ENCODE measurements at regions not wholly inside any gene's neighbourhood (a gene's known extent, or its start where the extent isn't known, plus 50 kb on each side); places are given as distances from the start of the nearest gene placed in this dataset.

DNA sequence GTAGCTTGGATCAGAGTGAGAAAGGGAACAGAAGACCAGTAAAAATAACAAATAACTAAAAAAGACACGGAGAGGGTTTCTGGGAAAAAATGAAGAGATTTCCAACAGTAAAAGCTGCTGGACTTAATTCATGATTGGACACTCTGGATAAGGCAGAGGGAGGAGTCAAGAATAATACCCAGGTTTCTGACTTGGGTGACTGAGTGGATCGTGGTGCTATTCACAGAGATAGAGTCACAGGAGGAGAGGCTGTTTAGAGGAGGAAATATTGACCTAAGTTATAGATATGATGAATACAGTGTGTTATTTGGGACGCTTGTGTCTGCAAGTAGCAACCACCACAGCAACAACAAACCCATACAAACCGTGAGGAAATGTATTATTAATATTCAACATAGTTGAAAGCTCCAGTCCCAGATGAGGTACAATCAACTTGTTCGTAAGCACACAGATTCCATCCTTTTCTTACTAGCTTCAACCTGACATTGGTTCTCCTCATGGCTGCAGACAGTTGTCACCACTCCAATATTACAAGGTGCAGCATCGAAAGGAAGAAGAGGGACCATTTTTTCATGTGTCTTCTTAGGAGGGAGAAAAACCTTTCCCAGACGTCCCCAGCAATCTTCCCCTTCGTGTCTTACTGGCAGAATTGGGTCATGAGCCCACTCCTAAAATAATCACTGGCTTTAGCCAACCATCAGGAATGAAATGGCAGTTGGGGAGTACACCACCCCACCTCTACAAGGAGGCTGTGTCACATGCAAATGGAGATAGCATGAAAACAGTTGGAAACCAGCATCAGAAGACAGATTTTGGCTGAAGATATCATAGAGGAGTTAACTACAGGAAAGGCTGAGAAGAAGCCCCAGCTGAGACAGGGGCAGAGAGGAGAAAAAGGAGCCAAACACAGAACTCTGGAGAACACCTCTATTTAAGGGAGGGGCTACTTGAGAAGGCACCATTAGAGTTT, 387.8 kb downstream of the SHQ1 start:
- DNase-seq (ENCODE audit: low spot score): no peak

DNA sequence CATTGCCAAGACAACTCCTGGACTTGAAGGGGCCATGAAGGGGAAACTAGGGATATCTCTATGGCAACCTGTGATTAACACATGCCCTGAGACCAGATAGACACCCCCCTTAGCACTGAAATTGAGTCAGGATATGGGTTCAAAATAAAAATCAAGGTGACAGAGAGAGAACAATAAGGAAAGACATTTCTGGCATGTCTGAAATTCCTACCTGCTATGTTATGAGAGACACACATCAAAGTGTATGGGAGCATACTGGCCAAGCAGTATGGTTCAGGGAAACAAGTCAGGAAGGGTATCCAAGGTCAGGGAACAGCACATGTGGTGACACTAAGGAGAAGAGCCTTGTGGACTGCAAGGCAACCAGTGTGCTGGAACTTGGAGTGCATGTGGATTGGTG, 388.7 kb downstream of the SHQ1 start:
- DNase-seq (ENCODE audit: low spot score): no peak

DNA sequence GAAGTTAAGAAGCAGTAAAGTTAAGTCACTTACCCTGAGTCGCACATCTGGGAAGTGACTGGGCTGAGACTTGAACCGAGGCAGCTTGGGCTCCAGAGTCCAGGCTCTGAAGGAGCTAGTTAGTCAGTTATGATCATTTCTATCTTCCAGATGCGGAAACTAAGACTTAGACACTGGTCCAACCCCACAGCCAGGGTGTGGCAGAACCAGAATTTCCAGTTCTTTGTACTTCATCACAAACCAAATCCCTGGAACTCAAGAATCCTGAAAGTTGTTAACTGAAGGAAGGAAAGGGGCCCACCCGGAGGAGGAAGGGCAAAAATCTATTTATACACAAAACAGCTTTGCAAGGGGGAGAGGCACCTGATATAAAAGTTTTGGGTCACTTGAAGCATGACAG, 389.9 kb downstream of the SHQ1 start:
- no peak for DNase-seq (ENCODE audit: low spot score)

DNA sequence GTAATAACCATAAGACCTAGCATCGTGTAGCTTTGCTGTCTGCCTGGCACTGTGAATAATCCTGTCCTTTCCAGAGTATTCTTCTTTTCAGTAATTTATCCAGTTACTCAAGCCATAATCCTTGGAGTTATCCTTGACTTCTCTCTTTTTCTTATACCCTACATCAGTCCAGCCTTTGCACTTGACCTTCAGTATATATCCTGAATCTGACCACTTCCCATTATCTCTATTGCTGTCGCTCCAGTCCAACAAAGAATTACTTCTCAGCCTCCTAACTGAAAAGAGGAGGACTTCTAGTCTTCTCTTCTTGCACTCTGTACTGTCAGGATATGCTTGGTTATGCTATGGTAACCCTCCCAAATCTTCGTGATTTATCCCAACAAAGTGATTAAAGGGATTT, 393.8 kb downstream of the SHQ1 start:
- DNase-seq (ENCODE audit: low spot score): no peak

DNA sequence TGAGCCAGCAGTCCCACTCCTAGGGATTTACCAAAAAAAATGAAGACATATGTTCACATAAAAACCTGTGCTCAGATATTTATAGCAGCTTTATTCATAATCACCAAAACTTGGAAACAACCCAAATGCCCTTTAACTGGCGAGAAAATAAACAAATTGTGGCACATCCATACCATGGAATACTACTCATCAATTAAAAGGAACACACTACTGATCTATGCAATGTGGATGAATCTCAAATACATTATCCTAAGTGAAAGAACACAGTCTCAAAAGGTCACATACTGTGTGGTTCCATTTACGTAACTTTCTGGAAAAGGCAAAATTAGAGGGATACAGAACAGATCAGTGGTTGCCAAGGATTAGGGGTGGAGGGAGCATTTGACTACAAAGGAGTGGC, 394.5 kb downstream of the SHQ1 start:
- no peak for DNase-seq (ENCODE audit: low spot score)

DNA sequence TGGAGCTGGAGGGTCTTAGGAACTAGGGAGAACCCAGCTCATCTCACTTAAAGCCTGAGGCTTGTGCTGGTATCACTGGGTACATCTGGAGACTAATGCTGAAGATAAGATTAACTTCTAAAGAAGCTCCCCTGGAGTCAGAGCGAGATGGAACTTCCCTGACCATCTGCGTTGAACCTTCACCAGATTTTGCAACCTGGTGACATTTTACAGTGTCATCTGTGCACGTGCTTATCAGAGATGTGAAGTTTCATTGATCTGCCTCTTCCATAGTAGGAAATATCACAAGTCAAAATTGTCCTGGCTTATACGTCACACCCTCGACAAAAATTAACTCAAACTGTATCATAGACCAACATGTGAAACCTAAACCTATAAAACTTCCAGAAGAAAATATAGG, 395.5 kb downstream of the SHQ1 start:
- no peak for DNase-seq (ENCODE audit: low spot score)

DNA sequence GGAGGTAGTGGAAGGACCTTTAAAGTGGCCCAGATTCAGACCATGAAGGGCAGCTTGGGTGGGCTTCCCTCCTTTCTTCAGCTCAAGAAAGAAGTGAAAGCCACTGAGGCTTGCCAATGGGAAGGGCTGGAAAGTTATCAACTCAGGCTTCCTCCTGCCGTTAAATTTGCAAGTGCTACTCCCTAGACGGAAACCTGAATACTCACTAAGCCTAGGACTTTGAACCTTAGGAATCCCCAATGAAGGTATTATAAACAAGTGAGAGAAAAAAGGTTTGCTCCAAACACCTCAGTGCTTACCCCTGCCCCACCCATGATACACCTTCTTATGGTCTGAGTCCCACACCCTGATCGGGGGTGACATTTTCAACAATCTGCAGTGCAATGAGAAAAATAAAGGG, 396.4 kb downstream of the SHQ1 start:
- DNase-seq (ENCODE audit: low spot score): no peak

DNA sequence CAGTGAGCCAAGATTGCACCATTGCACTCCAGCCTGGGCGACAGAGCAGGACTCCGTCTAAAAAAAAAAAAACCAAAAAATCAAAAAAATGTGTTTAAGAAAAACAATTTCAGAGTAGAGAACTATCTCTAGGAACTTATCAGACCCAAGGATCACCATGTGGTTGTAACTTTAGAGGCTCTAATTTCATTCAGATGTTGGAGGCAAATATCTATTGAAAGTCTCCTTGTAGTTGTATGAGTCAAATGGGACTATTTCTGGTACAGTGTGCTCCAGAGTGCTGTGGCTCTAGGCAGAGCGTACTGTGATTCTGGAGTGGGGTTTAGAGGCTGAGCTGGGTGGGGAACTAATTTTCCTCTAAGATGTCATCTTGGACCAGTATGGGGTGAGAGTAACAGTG, 398.7 kb downstream of the SHQ1 start:
- DNase-seq (ENCODE audit: low spot score): no peak

DNA sequence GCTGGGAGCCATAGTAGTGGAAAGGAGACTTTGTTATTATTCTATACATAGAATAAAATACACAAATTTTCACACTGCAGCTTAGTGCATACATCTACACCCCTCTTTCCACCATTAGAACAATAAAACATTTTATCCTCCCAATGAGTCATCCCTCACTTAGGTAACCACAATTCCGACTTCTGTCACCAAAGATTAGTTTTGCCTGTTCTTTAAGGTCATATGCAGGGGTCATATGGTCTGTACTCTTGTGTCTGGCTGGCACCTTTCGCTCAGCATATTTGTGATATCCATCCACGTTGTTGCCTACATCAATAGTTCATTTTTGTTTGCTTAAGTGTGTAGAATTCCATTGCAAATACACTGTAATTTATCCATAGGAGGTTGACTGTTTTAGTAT, 399.4 kb downstream of the SHQ1 start:
- no peak for DNase-seq (ENCODE audit: low spot score)

DNA sequence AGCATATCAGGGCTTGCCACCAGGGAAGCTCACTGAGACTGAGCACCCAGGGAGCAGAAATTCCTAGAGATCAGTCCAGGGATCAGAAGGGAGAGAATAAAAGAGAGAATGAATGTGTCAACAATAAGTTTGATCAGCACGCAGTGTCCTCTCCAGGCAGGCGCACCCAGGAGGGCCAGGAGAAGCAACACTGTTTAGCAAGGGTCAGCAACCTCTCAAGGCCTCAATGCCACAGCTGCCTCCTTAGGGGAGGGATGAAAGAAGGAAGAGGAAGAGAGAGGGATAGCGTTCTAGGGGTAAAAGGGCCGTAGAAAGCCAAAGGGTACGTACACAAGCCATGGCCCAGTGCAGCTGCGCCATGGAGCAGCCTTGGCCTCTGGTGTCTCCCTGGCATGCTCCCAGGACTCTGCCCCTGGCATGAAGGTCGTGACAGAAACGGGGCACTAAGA, 399.8 kb downstream of the SHQ1 start:
- DNase-seq (ENCODE audit: low spot score): no peak

DNA sequence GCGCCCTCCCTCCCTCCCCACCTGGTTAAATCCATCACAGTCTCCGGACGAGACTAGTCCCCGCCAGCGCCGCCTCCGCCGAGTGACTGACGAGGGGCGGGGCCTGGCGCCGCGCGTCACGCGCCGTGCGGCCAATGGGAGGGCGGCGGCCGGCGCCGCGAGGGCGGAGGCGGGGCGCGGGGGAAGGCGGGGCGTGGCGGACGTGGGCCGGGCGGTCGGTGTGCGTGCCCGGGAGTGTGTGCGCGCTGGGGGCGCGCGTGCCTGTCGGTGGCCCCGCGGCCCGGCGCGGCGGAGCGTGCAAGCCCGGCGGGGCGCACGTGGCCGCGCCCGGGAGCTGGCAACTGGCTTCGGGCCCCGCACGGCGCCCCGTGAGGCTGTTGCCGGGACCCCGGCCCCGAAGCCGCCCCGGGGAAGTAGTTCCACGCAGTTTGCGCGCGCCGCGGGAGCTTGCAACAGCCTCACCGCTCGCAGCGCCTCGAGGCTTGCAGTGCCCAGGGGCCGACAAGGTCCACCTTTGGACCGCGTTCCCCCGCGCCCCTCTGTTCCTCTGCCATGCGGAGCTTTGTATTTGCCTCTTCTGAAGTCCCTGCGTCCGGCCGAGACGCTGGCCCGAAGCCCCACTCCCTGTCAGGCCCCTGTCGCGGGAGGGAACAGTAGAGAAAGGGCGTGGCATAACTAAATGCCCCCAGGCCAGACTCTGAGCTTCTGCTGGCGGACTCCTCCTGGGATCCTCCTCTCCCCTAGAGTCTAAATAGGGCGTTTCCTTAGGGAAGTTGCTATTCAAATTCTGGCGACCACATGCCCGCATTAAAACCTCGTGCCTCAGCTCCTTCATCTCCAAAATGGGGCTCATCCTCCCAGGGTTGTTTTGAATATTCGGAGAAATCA, 400.9 kb downstream of the SHQ1 start:
- DNase-seq (ENCODE audit: low spot score): peak; percentile 34

DNA sequence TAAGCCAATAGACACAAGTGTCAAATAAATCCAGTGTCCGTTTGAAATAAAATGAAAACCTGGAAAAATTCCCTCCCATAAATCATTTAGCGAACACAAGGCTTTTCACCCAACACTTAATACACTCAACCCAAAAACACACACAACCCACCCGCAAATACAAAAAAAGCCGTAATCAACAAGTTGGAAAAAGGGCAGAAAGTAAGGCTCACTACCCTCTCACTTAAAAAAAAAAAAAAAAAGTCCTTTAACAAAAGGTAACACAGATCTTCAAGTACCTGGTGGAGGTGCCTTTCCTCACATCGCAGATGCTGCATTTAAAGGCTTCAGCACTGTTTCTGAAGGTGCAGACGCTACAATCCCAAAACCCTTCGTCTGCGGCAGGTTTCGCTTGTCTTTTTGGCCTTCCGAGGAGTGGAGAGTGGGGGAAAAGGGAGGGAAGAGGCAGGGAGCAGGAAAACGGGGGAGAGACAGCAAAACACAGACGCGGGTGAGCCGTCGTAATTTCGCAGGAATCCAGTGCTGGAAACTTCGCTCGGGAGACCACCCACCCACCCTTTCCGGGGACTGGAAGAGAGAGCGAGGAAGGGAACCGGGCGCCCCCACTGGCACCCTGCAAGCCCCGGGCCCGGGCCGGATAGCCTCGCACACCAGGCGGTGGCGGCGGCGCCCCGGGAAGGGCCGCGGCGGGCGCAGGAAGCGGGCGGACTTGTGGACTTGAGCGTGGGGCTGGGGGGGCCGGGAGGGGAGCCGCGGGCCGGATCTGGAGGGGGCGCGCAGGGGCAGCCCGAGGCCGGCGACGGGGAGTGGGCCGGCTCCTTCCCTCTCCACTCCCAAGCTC, 401.8 kb downstream of the SHQ1 start, which contains the start of gene RYBP:
TSS of gene RYBP (minus strand) at position 404 of the 841 bp plus-strand sequence.
- no peak for DNase-seq (ENCODE audit: low spot score)

DNA sequence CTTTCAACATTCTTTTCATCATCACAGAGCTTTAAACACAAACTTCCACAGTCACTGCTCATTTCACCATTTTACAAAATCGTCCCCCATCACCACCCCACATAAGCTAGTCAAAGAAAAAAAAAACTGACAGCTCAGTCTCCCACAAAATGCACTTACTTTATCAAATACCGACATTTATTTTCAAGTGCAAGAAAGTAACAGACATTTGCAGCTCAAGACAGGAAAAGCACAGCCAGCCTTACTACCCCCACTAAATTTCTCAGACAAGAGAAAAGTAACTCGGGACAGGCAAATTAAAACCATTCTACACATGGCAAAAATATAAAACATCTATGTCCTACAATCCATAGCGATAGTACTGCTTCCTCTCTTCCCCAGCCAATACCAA, 402.4 kb downstream of the SHQ1 start:
- DNase-seq (ENCODE audit: low spot score): no peak

DNA sequence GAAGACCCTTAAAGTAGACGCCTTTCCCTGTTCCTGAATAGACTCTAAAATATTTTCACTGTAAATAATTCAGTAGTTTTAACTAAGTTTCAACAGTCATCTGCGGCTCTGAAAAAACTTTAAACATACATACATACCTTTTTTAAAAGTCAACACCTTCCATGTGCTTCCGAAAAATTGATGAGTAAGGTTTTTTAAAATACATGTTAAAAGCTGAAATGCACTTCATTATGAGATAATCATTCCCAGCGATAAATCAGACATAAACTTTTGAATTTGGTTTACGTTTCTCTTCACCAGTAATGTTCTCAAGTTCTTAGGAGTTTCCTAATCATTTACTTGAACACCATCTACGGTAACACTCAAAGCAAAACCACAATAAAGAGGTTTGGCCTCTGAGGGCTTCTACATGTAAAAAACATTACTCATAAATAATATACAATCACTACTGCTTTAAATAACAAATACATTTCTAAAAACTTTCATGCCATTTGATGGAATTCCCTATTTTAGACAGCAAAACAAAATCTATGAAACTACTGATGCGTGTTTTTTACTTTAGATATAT, 403.5 kb downstream of the SHQ1 start:
- no peak for DNase-seq (ENCODE audit: low spot score)

DNA sequence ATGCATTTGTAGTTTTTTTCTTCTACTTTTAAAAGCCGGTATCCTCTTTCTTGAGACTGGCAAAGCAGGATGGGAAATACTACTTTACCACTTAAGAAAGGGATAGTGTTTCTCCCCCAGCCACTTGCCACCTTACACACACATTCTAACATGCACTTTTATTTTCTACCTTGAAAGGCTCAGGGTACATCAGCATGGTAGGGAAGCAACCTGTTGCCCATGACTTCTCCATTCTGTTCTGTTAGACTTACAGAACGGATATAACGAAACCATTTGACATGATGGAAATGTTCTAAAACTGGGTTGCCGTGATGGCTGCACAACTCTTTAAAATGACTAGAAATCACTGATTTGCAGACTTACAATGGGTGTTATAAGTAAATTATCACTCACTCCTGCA, 405.5 kb downstream of the SHQ1 start:
- DNase-seq (ENCODE audit: low spot score): no peak

DNA sequence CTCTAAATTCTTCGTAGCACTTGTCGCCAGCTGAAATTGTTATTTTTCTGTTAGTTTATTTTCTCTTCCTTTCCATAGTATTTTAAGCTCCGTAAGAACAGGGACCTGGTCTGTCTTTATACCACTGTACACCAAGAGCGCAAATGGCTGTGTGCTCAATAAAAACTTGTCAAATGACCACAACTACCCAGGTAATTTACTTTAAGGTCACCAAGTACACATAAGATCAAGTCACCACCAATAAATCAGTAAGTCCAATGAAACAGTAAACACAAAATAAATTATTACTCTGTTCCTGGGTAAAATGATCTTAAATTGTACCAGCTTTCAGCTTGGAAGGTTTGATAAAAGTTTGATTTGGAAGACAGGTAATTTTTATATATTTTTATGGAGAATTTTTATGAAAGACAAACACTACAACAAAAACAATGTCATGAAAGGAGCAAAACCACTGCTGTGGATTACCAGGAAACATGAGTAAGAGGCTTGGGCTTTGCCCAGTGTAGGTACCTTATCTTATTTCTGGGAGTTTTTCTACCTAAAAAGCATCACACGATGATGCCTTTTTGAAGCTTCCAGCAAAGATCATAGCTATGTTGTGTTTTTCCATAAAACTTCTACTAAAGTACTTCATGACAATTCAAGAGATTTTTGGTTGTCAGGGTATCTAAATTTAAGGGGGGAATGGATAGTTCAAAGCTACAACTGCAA, 406.8 kb downstream of the SHQ1 start:
- DNase-seq (ENCODE audit: low spot score): no peak

DNA sequence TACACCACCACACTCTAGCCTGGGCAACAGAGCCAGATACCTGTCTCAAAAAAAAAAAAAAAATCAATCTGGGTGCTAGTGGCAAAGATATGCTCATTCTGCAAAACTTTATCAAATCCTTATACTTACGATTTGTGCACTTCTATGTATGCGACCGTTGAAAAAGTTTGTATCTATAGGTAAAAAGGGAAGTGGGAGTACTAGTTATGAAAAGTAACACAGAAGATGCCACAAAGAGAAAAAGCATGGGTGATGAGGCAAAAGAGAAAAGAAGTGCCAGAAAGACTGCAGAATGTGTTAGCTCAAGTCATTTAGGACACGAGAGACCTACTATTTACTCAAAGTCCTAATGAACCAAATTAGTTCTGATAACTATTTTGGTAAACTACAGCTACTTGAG, 407.8 kb downstream of the SHQ1 start:
- DNase-seq (ENCODE audit: low spot score): no peak

DNA sequence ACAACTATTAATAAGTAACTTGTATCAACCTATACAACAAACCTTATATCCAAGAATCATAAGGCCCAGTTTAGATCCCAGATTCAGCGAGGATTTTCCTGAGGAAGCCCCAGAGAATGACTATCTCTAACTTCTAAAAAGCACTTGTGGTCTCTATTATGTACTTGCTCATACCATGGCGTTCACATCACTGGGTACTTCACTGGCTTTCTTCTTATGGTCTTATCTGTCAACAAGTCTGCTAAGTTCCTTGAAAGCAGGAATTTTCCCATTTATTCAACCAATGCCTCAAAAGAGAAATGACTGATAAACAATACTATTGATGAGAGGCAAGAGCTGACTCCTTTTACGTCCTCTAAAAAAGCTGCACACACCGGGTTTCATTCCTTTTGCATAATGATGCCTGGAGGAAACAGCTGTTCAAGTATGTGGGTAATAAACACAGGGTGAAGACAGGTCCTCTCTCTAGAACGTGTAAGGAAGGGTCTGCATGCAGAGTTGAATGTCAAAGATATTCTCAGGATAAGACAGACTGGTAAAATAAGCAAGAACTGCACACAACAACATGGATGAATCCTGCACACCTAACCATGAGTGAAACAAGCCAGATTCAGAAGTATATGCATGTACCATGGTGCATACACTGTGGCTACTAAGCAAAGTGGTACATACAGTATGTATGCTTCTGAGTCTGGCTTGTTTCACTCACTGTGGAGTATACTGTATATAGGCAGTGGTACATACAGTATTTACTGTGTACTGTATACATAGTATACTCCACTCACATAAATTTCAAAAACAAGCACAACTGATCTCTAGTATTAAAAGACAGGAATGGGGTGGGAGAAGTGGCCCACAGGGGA, 408.7 kb downstream of the SHQ1 start:
- DNase-seq (ENCODE audit: low spot score): no peak

DNA sequence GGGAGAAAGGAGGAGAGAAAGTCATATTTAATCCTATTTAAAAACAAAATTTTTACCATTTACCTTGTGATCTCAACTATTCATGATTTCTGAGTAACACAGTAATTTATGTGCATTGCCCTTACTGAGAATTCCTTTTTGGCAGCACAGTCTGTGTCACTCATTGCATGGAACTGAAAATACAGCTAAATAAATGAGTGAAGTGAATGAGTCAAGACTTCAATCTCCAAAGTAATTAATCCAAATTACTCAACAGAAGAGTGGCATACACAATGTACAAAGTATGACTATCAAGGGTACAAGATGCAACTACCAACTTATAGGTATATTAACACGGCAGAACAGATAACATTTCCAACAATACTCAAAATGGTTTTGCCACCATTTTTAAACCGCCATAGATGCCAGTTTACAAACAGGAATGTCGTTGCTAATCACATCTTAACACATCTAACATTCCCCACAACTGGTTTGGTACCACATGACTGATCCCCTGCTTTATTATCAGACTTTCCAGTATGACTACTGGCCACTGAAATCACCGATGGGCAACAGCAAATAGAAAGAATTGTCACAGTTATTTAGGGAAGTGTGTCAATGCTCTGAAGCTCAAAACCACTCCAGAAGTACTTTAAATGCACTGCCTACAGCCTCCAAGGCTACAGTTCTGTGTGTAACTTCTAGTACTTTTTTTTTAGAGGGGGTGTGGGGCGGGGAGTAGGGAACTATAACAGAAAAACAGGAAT, 410.4 kb downstream of the SHQ1 start:
- no peak for DNase-seq (ENCODE audit: low spot score)
